ENCODE measurements at regions not wholly inside any gene's neighbourhood (a gene's known extent, or its start where the extent isn't known, plus 50 kb on each side); places are given as distances from the start of the nearest gene placed in this dataset.

DNA sequence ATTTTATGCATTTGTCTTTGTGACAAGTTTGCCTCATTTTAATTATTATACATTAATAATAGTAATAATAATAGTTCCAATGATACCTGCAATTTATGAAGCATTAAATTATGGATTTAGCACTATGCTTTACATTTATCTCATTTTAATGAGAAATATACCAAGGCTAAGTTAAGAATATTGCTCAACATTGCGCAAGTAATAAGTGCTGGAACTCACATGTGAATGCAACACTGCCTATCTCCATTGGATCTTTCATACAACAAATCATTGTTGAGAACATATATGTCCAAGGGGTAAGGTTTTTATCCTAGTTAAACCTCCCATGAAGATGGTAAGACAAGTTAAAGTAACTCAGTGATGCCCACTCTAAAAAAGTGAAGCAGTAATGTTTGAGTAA is 703.7 kb upstream of the SOX9 start:
- intact Hi-C loops (cut with DNase I) = no loop called here
- Histone ChIP-seq H3K9me3 (no peaks in the 10 kb centered on the region), H3K4me1 (no peaks in the 10 kb centered on the region), H3K27me3 (ENCODE audit: low read depth) (no peaks in the 10 kb centered on the region), H3K36me3 (no peaks in the 10 kb centered on the region), H3K4me3 (no peak overlapping the region), H3K27ac (no peak overlapping the region)
- TF ChIP-seq, protein P1, sequence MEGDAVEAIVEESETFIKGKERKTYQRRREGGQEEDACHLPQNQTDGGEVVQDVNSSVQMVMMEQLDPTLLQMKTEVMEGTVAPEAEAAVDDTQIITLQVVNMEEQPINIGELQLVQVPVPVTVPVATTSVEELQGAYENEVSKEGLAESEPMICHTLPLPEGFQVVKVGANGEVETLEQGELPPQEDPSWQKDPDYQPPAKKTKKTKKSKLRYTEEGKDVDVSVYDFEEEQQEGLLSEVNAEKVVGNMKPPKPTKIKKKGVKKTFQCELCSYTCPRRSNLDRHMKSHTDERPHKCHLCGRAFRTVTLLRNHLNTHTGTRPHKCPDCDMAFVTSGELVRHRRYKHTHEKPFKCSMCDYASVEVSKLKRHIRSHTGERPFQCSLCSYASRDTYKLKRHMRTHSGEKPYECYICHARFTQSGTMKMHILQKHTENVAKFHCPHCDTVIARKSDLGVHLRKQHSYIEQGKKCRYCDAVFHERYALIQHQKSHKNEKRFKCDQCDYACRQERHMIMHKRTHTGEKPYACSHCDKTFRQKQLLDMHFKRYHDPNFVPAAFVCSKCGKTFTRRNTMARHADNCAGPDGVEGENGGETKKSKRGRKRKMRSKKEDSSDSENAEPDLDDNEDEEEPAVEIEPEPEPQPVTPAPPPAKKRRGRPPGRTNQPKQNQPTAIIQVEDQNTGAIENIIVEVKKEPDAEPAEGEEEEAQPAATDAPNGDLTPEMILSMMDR (IDR thresholded peaks at IDR 0.05) = no peak
- DNase-seq = no peak
- no peak for ATAC-seq

DNA sequence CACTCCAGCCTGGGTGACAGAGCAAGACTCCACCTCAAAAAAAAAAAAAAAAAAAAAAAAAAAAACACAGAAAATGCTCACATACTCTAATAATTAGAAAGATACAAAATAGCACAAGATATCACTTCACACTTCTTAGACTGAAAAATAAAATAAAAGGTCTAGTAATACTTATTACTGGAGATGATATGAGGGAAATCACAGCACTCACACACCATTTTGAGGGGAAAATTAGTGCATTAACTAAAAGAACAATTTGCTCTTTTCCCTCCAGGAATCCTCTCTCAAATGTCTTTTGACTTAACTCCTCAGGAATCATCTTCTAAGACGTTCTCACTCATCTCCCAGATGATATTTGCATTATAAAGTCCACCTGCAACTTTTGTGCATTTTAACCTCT is 697.9 kb upstream of the SOX9 start:
- intact Hi-C loops (cut with DNase I) = no loop called here
- ATAC-seq = no peak
- DNase-seq = no peak
- TF ChIP-seq, protein P1 (IDR thresholded peaks at IDR 0.05) = no peak
- Histone ChIP-seq H3K9me3 (peaks cover 3% of the 10 kb centered on the region), H3K36me3 (no peaks in the 10 kb centered on the region), H3K4me1 (no peaks in the 10 kb centered on the region), H3K27ac (no peak overlapping the region), H3K4me3 (no peak overlapping the region), H3K27me3 (ENCODE audit: low read depth) (no peaks in the 10 kb centered on the region)

DNA sequence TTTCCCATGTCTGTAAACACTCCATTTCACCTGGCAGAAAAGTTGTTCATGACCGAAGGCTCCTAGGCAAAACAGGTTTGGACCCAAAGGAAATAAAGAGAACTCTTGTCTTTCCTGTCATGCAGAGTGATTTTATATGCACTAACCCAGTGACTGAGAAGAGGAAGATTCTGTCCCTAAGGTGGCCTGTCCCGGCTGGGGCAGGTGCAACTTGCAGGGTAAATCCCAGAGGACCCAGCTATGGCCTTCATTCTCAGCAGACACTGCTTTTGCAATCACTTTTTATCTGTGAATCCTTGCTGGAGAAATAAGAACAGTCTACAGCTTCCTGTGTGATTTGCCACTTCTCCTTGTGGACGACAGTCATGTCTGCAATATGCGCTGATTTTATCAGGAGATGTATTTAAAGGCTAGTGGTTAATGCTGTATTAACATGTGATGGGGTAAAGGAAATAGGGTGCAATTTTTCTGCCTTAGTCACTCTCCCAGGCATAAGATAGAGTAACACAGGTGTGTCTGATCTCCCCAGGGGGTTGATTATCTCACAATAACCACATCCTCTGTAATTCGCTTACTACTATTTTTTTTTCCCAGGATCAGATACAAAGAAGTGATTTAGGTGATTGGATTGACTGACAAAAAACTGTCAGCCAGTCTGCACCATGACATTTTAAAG is 696.8 kb upstream of the SOX9 start:
- intact Hi-C loops (cut with DNase I) = no loop called here
- no peak for ATAC-seq
- no peaks in the 10 kb centered on the region for H3K27me3 ChIP-seq (ENCODE audit: low read depth)
- no peak overlapping the region for H3K27ac ChIP-seq
- no peaks in the 10 kb centered on the region for H3K4me1 ChIP-seq
- DNase-seq = no peak
- no peak overlapping the region for H3K4me3 ChIP-seq
- peaks cover 3% of the 10 kb centered on the region for H3K9me3 ChIP-seq
- TF ChIP-seq, protein P1 (IDR thresholded peaks at IDR 0.05) = no peak
- H3K36me3 ChIP-seq = no peaks in the 10 kb centered on the region

DNA sequence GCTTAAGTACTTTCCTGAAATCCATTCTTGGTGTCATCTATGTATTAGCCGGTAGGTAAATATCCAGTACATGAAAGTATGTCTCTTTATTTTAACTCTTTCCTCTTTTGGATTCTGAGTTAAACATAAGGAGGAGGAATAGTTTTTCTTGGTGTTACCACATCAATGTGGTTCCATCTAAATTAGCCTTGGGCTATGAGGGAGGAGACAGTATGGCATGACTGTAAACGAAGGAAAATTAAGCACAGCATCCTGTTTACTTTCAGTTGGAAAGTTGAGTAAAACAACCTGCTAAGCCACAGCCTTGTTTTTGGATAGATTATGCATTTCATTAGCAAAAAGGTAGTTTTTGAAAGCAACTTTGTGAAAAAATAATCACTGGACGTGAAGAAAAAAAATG is 693.0 kb upstream of the SOX9 start:
- TF ChIP-seq, protein P1 (IDR thresholded peaks at IDR 0.05) = no peak
- intact Hi-C loops (cut with DNase I) = no loop called here
- no peaks in the 10 kb centered on the region for H3K27me3 ChIP-seq (ENCODE audit: low read depth)

DNA sequence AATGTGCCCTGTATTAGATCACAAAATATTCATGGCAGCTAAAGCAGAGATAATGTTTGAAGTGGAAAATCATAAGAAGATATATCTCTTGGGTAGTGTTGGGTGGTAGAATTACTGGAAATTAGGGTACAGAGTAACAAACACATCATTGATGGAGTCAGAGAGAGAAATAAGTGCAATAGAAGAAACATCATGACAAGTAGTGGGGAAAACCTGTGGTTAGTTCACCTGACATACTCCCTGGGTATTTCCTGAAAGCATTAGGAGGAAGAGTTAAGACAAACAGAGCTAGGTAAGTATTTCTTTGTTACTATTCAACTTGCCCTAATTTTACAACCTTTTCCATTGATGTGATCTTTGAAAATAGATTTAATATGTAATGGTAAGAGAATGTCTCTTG is 691.9 kb upstream of the SOX9 start:
- Histone ChIP-seq H3K27me3 (ENCODE audit: low read depth) (no peaks in the 10 kb centered on the region), H3K27ac (no peak overlapping the region), H3K4me1 (no peaks in the 10 kb centered on the region), H3K4me3 (no peak overlapping the region), H3K9me3 (no peaks in the 10 kb centered on the region), H3K36me3 (no peaks in the 10 kb centered on the region)
- no peak for DNase-seq
- no peak for ATAC-seq
- intact Hi-C loops (cut with DNase I) = no loop called here
- TF ChIP-seq, protein P1 (IDR thresholded peaks at IDR 0.05) = no peak

More for the DNA sequence above, 693.0 kb upstream of the SOX9 start:
- no peak overlapping the region for H3K4me3 ChIP-seq
- DNase-seq (no peak), ATAC-seq (no peak)
- H3K36me3 ChIP-seq = no peaks in the 10 kb centered on the region
- H3K4me1 ChIP-seq = no peaks in the 10 kb centered on the region
- no peaks in the 10 kb centered on the region for H3K9me3 ChIP-seq
- H3K27ac ChIP-seq = no peak overlapping the region

Measured in lower lobe of right lung (tissue), 2 donors.